Osteocyte (in vitro differentiated cells): ENCODE measurements at regions not wholly inside any gene's neighbourhood (a gene's known extent, or its start where the extent isn't known, plus 50 kb on each side); places are given as distances from the start of the nearest gene placed in this dataset.

Source experiments
- DNase-seq: peaks from one replicate; pipeline ENCODE4 v3.0.0; 2021; ENCODE audit warnings: mixed read lengths; ENCODE audit not compliant: unreplicated experiment; ENCODE audit errors: extremely low spot score
- H3K27ac Mint-ChIP-seq: one replicate; pipeline ENCODE4 v1.8.0; 2021; ENCODE audit warnings: mild to moderate bottlenecking, mixed read lengths; ENCODE audit not compliant: unreplicated experiment
- H3K27me3 Mint-ChIP-seq: one replicate; pipeline ENCODE4 v1.8.0; 2021; ENCODE audit warnings: mixed read lengths; ENCODE audit not compliant: unreplicated experiment
- H3K36me3 Mint-ChIP-seq: one replicate; pipeline ENCODE4 v1.8.0; 2021; ENCODE audit warnings: mixed read lengths; ENCODE audit not compliant: unreplicated experiment
- H3K4me1 Mint-ChIP-seq: one replicate; pipeline ENCODE4 v1.8.0; 2021; ENCODE audit warnings: mixed read lengths; ENCODE audit not compliant: unreplicated experiment
- H3K4me3 Mint-ChIP-seq: one replicate; pipeline ENCODE4 v1.8.0; 2021; ENCODE audit warnings: mild to moderate bottlenecking, moderate library complexity, mixed read lengths; ENCODE audit not compliant: unreplicated experiment
- H3K9me3 Mint-ChIP-seq: one replicate; pipeline ENCODE4 v1.8.0; 2021; ENCODE audit warnings: mixed read lengths; ENCODE audit not compliant: unreplicated experiment
- TF ChIP-seq, protein P1 (sequence below): fragments of 200-600 bp; sonication (generic); IDR thresholded peaks from 2 replicates; pipeline ENCODE4 v1.5.0; 2021; ENCODE audit warnings: antibody characterized with exemption, mild to moderate bottlenecking, moderate library complexity

DNA sequence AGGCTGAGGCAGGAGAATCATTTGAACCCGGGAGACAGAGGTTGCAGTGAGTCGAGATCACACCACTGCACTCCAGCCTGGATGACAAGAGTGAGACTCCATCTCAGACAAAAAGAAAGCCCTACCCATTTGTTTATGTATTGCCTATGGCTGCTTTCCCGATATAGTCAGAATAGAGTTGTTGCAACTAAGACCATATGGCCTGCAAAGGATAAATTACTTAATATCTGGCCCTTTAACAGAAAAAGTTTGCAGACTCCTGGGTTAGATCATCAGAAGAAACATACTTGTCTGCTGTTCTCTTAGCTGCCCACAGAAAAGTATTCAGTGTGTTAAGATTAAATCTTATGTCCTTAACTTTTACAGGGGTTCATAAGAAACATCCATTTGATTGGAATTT, 122.4 kb upstream of the VASH1 start:
- H3K4me1 Mint-ChIP-seq: no peaks in the 10 kb centered on the region

DNA sequence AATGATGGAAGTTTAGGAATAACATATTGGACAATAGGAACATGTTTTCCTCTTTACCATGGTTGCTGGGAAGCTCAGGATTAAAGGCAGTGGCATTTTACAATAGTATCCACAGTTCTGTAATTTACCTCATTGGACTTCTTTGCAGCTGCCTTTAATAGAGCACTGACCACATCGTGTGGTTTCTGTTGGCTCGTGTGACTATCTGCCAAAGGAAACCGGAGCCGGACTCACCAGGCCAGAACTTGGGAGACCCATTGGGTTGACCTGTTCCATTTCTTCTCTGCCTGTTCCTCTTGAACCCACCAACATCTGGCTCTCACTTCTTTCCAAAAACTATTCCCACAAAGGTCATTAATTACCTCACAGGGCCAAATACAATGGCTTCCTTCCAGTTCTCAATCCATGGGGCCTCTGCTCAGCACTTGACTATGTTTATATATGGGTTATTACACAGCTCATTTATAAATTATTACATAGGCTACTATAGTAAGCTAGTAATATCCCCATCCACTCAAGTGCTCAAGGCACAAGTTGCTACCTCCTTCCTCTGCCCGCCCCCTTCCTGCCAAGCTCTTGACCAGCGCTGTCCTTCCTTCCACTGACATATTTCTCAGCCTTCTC, 121.5 kb upstream of the VASH1 start:
- Mint-ChIP-seq H3K9me3 (peaks cover 5% of the 10 kb centered on the region), H3K4me1 (no peaks in the 10 kb centered on the region), H3K36me3 (no peaks in the 10 kb centered on the region), H3K27ac (no peak overlapping the region), H3K4me3 (no peak overlapping the region), H3K27me3 (peaks cover 15% of the 10 kb centered on the region)
- TF ChIP-seq, protein P1, sequence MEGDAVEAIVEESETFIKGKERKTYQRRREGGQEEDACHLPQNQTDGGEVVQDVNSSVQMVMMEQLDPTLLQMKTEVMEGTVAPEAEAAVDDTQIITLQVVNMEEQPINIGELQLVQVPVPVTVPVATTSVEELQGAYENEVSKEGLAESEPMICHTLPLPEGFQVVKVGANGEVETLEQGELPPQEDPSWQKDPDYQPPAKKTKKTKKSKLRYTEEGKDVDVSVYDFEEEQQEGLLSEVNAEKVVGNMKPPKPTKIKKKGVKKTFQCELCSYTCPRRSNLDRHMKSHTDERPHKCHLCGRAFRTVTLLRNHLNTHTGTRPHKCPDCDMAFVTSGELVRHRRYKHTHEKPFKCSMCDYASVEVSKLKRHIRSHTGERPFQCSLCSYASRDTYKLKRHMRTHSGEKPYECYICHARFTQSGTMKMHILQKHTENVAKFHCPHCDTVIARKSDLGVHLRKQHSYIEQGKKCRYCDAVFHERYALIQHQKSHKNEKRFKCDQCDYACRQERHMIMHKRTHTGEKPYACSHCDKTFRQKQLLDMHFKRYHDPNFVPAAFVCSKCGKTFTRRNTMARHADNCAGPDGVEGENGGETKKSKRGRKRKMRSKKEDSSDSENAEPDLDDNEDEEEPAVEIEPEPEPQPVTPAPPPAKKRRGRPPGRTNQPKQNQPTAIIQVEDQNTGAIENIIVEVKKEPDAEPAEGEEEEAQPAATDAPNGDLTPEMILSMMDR: no peak
- DNase-seq: no peak

More for the DNA sequence above, 122.4 kb upstream of the VASH1 start:
- TF ChIP-seq, protein P1: no peak
- Mint-ChIP-seq H3K36me3 (no peaks in the 10 kb centered on the region), H3K27ac (no peak overlapping the region), H3K4me3 (no peak overlapping the region), H3K9me3 (peaks cover 5% of the 10 kb centered on the region), H3K27me3 (peaks cover 15% of the 10 kb centered on the region)
- DNase-seq: no peak

DNA sequence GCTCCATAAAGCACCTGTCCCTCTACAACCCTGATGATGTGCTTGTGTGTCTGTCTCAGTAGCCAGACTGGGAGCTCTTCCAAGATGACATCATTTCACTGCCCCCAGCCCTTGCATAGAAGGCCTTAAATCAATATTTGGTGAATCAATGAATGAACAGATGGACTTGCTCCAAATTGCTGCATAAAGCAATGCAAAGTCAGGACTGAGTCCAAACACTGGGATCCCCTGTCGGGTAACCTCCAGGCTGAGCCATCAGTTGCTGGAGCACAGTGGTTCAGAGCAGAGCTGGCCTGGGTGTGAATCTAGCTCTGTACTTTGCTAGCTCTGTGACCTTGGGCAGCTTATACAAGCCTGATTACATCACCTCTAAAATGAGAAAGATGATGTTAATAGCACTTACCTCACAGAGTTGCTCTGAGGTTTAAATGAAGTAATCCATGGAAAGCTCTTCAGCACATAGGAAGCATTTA, 120.3 kb upstream of the VASH1 start:
- Mint-ChIP-seq H3K9me3 (peaks cover 5% of the 10 kb centered on the region), H3K4me3 (no peak overlapping the region), H3K4me1 (no peaks in the 10 kb centered on the region), H3K27ac (no peak overlapping the region), H3K27me3 (peaks cover 12% of the 10 kb centered on the region), H3K36me3 (no peaks in the 10 kb centered on the region)
- no peak for DNase-seq
- TF ChIP-seq, protein P1: no peak

DNA sequence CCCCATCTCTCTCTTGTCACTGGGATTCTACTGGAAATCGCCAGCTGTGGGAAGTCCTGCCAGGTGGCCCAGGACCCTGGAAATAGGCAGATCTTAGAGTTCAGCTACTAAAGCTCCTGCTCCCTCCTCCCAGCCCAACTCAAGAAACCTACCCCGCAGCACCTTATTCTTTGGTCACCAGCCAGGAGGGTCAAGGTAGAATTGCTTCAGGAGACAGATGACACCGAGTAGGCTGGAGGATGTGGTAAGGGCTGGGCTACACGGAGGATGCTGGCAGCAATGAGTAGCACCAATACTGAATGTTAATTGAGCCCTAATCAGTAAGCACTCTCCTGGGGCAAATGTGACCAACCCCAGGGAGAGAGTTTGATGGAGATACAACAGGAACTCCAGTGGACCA, 119.7 kb upstream of the VASH1 start:
- H3K4me1 Mint-ChIP-seq: no peaks in the 10 kb centered on the region
- H3K4me3 Mint-ChIP-seq: no peak overlapping the region
- H3K36me3 Mint-ChIP-seq: no peaks in the 10 kb centered on the region
- H3K27me3 Mint-ChIP-seq: peaks cover 12% of the 10 kb centered on the region
- DNase-seq: no peak
- TF ChIP-seq, protein P1: no peak
- peaks cover 4% of the 10 kb centered on the region for H3K9me3 Mint-ChIP-seq
- no peak overlapping the region for H3K27ac Mint-ChIP-seq

DNA sequence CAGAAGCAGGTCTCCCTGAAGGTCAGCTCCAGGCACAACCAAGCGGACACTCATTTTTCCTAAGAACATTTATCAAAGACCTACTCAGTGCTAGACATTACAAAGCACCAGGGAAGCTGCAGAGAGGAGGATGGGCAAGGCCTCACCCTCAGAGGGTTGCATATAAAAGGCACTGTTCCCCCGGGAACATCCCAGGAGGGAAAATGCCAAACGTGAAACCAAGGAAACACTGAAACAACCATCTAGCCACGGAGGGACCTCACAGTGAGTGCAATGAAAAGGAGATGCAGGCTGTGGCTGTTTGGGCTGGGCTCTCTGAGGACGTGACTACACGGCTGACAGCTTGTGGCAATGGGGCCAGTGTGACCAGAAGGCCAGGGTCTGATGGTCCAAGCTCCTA, 117.4 kb upstream of the VASH1 start:
- Mint-ChIP-seq H3K27ac (no peak overlapping the region), H3K9me3 (no peaks in the 10 kb centered on the region), H3K4me1 (no peaks in the 10 kb centered on the region), H3K4me3 (no peak overlapping the region), H3K36me3 (no peaks in the 10 kb centered on the region), H3K27me3 (peaks cover 12% of the 10 kb centered on the region)
- DNase-seq: no peak
- TF ChIP-seq, protein P1: no peak
